GM19351 (cell line): ENCODE measurements at regions not wholly inside any gene's neighbourhood (a gene's known extent, or its start where the extent isn't known, plus 50 kb on each side); places are given as distances from the start of the nearest gene placed in this dataset.

Experiments used
- ATAC-seq: cut with Tn5 transposase; IDR thresholded peaks from one replicate; pipeline ENCODE4 v1.9.1; 2021; ENCODE audit warnings: mild to moderate bottlenecking, moderate library complexity; ENCODE audit not compliant: unreplicated experiment

DNA sequence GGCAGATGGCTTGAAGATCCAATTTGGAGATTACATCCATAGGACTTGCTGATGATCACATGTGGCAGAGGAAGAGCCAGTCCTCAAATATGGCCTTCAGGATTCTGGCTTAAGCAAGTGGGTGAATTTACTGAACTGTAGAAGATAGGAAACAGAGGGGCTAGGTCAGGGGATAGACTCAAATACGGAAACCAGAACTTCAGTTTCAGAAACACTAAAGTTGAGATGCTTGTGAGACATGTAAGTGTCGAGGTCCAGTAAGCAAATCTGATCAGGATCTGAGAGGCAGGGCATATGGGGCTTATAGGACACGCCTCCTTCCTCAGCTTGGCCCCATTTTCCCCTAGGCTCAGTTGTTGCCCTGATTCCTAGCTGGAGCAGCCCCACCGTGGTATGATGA is 107.7 kb downstream of the LBH start:
- ATAC-seq: peak; percentile 18

DNA sequence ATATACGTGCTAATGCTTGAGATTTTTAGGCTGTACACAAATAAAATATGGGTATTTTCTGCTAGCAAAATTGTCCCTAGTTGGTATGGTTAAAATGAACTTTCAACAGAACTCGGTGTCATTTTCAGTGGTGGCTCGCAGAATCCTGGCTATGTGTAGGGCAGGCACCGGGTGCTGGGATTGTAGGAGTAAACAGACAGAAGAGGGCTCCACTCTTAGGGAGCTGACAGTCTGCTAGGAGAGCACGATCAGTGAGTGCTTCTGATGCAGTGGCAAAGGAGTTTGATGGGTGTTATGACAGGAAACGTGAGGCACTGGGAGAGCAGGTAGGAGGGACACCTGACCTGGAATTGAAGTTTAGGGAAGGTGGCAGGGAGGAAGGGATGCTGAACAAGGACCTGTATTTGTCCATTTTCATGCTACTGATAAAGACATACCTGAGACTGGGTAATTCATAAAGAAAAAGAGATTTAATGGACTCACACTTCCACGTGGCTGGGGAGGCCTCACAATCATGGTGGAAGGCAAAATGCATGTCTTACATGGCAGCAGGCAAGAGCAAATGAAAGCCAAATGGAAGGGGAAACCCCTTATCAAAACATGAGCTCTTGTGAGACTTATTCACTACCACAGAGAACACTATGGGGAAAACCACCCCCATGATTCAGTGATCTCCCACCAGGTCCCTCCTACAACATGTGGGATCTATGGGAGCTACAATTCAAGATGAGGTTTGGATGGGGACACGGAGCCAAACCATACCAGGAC is 105.4 kb upstream of the LCLAT1 start:
- no peak for ATAC-seq

DNA sequence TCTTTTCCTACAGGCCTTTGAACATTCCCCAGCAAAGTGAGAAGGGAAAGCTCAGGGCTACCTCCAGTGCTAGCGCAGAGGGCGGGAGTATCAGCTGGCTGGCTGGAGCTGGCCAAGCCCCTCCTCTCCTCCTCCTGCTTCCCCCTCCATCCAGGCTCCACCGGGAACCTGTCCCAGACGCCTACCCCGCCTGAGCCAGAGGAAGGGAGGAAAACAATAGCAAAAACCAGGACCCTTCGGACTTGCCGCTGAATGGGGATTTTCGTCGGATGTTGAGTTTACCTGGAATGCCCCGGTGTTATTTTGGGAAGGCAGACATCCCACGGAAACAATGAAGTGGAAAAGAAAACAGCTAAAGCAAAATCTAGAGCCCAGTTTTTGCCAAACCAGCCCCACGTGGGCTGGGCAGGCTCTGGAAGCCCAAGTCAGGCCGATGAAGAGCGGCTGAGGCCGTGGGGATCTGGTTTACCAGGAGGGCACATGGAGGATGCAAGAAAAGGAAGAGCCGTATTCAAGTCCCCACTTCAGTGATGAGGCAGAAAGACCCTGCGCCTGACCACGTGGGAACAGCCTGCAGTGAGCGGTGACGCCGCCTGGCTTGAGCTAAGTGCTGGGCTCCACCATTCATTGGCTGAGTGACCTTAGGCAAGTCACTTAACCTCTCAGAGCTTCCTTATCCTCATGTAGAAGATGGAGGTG is 100.4 kb upstream of the LCLAT1 start:
- no peak for ATAC-seq

DNA sequence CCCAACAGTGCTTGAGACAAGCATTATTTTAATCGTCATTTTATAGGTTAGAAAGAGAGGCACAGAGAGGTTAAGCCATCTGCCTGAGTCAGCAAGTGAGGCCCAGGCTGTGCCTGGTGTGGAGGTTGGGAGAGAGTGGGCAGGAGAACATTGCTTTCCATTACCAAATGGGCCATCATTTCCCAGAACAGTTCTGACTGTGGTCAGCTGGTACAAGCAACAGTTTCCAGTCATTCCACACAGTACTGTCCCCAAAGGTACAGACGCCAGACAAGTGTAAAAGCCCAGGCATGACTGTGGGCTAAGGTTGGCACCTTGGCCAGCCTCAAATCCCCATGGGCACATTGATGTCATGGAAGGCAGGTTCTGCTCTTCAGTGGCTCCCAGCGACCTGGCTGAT is 98.2 kb upstream of the LCLAT1 start:
- no peak for ATAC-seq

DNA sequence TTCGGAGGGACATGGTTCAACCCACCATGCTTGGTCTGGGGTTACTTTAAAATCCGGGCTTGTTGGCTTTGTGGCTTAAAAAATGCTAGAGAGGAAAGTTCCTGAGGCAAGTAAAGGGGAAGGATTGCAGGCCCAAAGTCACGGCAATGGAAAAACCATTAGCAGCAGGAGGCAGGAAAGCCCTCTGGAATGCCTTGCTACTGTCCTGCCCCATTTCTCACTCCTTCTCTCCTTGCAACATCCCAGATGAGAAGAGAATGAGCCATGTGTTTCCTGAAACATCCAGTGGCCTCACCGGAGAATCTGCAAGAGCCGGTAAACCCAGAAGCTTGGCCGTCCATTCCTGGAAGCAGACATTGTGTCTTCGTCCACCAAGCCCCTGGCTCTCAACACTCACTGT is 97.4 kb upstream of the LCLAT1 start:
- no peak for ATAC-seq

DNA sequence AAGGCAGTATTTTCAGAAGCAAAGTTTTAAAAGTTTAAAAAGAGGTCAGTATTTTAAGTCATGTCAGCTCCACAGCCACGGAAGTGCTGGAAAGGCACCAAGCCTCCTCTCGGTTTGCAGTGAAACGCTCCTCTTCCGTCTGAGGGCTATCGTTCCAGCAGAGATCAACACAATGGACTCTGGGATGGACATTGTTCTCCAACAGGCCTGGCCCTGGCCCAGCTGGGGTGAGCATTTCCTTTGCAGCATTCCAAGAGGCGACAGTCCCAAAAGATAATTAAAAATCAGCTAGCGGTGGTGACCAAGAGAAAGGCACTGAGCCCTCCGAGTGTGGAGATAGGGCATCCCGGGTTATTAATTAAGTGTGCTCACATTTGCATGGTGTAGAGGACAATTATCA is 95.9 kb upstream of the LCLAT1 start:
- no peak for ATAC-seq

DNA sequence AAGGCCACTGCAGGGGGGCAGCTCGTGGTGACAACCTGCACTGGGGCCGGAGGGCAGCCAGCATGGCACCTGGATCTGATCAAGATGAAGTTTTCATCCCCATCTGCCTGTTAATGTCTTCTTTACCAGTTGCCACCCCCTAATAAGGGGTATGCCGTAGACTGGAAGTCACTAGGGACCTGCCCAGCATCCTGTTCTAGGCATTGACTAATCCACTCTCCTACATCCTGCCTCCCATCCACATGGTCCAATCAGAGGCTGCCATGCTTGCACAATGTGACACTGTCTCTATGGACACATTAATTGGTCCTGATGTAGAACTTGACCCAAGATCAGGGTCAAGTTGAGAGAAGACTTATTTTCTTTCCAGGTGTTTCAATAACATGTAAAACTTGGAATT is 95.1 kb upstream of the LCLAT1 start:
- no peak for ATAC-seq

DNA sequence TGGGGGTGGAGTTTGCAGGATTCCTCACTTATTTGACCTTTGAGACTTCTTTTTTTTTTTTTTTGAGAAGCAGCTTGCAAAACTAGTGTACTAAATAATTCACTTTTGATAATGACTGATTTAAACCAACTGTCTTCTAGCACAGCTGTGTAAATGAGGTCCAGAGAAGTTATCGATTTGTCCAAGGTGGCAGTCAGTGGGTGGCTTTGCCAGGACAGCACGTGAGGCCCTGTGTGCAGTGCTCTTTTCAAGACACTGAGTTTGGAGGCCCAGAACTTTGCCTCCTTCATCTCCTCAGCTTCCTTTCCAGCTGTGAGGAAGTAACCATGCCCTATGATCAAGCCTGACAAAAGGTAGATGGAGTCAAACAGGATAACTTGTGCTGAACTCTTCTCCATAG is 92.9 kb upstream of the LCLAT1 start:
- no peak for ATAC-seq

DNA sequence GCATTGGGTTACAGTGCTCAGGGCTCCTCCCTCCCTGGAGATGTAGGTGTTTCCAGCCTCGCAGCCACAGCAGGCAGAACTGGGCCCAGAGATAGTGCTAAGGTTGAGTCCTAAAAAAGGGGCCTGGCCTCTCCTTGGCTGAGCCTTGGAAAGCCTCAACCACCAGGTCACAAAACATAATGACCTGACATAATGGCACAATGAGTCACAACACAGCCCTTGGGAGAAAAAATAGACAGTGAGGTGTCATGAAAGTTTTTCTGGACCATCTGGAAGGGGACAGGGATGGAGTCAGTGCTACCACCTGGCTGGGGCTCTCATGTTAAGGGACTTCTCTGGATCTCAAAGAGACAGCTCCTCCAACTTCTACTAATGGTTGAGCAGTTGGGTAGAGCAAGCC is 92.4 kb upstream of the LCLAT1 start:
- ATAC-seq: no peak

DNA sequence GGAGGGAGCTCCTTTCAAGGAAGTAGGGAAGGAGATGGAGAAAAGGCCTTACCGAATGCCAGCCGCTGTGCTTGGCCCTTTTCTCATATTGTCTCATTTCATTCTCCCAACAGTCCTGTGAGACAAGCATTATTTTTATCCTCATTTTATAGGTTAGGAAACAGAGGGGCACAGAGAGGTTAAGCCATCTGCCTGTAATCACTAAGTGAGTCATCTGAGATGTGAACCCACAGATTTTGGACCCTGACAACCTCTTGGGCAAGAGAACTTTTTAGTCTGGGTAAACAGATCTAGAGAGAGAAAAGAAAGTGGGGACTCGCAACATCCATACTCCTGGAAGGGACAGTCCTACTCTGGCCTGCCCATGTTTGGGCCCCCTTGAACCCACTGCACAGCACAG is 91.7 kb upstream of the LCLAT1 start:
- no peak for ATAC-seq

DNA sequence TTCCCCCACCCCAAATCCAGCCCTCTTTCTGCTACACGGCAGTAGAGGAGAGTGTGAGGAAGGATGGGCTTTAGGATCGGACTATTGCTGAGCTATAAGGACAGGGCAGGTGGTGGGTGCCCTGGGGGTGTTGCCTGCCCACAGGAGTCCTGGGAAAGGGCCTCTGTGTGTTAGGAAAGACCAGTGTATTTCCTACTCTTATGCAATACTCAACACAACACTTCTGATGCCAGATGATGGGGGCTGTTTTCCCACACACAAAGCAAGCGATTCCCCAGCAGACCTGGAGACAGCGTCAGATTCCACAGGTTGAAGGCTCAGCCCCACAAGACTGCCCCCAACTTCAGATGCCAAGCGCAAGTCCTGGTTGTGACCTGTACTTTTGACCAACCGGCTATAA is 91.0 kb upstream of the LCLAT1 start:
- no peak for ATAC-seq

DNA sequence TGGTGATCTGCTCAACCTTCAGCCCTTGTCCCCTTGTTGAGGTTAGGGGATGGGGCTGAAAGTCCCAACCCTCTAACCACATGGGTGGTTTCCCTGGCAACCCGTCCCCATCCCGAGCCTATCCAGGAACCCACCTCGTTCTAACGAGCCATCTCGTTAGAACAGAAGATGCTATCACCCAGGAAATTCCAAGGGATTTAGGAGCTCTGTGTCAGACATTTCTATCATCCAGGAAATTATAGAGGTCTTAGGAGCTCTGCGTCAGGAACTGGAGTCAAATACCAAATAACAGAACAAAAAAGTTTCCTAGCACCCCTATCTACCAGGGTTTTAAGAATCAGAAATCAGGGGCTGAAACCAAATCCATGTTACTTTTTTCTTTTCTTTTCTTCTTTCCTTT is 90.3 kb upstream of the LCLAT1 start:
- no peak for ATAC-seq

DNA sequence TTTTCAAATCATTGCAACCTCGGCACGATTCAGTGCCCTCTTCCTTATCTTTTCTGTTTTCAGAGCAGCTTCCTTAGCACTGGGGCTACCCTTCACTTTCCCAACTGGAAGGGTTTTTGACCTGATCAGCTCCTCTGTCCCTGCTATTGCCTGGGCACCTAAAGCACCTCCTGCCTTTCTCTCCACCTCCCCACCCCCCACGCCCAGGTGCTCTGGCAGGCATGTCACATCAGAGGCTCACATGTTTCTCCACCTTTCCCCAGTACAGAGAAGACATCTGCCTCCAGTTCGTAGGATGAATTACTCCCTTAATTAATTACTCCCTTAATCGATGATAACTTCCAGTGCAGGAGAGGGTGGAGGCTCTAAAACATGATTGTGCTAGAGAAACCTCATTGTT is 88.7 kb upstream of the LCLAT1 start:
- no peak for ATAC-seq

DNA sequence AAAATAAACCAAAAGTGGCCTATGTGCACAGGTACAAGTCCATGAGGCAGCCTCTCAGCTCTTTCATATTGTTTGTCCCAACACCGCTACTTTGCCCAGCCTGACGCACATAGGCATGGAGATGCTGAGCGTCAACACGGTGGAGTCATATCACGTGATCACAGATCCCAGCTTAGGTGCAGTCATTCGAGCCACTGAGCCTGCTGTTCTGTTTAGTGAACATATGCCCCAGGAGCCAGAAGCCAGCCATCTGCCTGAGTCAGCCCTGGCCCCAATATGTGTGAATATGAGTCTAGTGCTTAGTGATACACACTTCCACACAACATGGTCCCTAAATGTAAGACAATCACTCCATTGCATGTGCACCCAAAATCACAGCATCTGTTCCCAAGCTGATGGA is 88.2 kb upstream of the LCLAT1 start:
- no peak for ATAC-seq

DNA sequence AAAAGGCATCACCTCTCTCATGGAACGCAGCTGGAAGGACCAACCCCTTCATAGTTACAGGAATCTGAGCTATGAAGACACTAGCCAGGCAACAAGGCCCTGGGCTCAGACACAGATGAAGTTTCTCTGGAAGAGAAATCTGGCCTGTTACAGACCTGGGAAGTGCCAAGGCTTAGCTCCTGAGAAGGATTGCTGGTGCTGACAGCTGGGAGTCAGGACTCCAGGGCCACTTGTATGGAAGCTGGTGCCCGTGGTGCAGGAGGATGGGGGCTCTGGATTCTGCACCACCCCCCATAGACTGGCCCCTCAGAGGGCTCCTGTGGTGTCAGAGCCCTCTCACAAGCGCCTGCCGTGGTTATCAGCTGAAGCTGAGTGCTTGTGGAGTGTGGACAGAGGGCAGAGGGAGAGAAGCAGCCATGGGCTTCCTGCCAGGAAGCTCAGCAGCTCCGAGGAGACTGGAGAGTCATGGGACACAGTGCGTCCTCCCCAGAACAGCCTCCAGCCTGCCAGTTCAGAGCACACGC is 87.3 kb upstream of the LCLAT1 start:
- no peak for ATAC-seq

DNA sequence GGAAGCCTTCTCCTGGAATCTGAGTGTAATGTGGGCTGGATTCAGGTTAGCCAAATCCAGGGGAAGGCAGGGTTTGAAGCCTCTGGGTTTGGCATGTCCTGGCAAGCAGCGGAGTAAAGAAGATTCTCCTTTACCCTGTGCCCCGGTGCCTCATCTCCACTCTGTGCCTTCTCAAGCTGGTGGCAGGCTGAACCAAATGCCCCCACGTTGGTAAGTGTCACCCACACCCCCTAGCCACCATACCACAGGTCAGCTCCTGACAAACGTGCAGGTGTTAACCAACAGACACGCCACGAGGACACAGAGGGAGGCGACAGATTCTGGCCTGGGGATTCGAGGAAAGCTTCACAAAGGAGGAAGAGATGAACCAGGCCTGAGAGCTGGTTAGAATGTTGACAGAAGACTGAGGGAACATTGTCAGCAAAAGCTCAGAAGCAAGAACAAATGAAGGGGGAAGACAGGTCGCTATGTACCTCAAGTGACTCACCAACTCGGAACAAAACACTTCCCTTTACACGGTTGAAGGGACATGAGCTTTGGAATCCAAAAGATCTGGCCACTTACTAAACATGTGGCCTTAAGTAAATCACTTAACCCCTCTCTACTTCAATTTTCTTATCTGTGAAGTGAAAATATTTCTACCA is 85.2 kb upstream of the LCLAT1 start:
- no peak for ATAC-seq

DNA sequence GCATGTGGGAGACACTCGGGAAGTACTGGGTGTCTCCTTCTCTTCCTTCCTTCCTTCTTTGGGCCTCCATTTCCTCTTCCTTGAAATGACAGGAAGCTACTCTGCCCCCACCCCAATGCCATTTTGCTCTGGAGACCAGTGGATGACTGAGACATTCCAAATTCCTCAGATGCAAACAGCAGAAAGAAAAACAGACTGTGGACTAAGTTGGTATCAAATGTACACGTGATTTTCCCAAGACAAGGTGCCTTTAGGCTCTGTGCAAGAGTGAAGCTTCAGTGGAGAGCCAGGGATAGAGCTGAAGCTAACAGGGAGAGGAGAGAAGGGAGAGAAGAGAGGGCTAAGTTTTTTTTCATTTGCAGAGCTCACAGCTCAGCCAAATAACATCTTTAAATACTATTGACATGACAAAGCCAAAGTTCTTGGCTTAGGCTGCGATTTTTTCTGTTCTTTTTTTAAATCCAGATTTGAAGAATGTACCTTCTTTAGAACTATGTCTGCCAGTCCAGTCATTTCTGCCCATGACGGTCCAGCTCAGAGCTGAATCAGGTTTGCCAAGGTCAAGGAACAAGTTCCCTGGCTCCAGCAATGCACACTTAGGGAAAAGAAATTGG is 84.5 kb upstream of the LCLAT1 start:
- no peak for ATAC-seq

DNA sequence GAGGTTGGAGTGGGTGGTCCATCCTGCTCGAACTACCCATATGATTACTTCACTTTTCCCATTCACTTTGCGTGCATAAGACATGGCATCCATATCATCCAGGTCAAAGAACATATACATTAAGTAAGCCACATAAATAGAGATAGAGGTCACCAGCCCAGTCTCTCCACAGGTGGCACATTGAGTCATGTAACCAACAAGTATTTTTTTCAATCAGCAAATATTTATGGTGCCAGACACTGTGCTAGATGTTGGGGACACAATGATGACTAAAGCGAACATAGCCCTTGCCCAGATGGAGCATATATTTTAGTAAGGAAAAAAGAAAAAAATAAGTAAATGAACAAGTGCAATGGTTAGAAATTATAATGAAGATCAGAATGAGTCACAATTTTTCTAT is 83.6 kb upstream of the LCLAT1 start:
- no peak for ATAC-seq

DNA sequence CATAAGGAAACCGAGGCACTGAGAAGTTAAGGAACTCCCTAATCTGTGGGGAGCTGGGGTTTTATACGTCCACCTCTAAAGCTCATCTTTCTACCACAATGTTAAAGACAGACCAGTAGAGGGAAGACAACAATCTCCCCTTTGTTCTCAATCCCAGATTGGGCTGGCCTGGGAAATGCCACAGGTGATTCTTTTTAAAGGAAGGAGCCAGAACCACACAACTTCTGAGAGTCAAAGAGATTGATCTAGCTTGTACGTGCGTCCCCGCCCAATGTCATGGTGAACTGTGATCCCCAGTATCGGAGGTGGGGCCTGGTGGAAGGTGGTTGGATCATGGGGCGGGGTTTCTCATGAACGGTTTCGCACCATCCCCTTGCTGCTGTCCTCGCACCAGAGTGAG is 81.8 kb upstream of the LCLAT1 start:
- no peak for ATAC-seq

DNA sequence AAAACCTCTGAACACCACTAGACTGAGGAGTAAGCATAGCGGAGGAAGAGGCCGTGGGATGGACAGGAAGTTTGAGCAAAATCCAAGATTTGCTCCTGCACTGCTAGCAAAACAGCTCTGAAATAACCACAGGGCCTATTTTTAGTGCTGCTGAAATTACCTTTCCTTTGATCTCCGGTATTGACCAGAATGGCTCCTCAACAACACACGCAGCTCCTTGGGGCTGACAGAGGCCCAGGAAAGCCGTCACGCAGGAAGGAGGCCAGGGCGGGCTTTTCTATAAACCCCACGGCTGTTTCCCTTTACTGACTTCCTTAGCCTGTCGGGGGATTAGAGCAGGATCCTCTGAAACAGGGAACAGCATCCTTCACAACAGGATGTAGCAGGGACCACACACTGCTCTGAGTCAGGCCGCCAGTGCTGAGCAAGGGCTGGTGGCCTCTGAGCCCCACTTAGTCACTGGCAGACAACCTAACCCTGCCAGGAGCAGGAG is 80.8 kb upstream of the LCLAT1 start:
- no peak for ATAC-seq
